Keratinocyte (primary cell): ENCODE measurements at regions not wholly inside any gene's neighbourhood (a gene's known extent, or its start where the extent isn't known, plus 50 kb on each side); places are given as distances from the start of the nearest gene placed in this dataset.

Experiments used
- DNase-seq: peaks from one replicate; pipeline ENCODE4 v3.0.0-alpha.2; 2011; ENCODE audit warnings: low read depth, missing footprints, low spot score
- FAIRE-seq: peaks from 2 replicates; lab custom pipeline; 2011; peaks lifted over from hg19 to GRCh38; lab: Jason Lieb, UNC
- H2AFZ ChIP-seq: 2 replicates; pipeline ENCODE4 v1.6.0; 2012; ENCODE audit warnings: low read length, control low read depth, inconsistent platforms; ENCODE audit not compliant: control insufficient read depth
- H3K27ac ChIP-seq: 2 replicates; pipeline ENCODE4 v1.5.1; 2011; ENCODE audit warnings: low read length; ENCODE audit not compliant: control insufficient read depth, insufficient read depth
- H3K27me3 ChIP-seq: 3 replicates; pipeline ENCODE4 v1.6.0; 2011; ENCODE audit warnings: low read length; ENCODE audit not compliant: control insufficient read depth, insufficient read depth; ENCODE audit errors: extremely low read depth
- H3K36me3 ChIP-seq, 2 experiments: 2 replicates in 1 of 2; 3 replicates in 1 of 2; pipeline ENCODE4 v1.5.1; 2011; ENCODE audit warnings: low read length in 2 of 2, mild to moderate bottlenecking in 1 of 2; ENCODE audit not compliant: control insufficient read depth in 2 of 2, insufficient read depth in 2 of 2; ENCODE audit errors: extremely low read depth in 1 of 2
- H3K4me1 ChIP-seq: 3 replicates; pipeline ENCODE4 v1.5.1; 2011; ENCODE audit warnings: low read length; ENCODE audit not compliant: control insufficient read depth, insufficient read depth; ENCODE audit errors: extremely low read depth
- H3K4me2 ChIP-seq: 3 replicates; pipeline ENCODE4 v1.6.0; 2011; ENCODE audit warnings: low read depth, low read length; ENCODE audit not compliant: control insufficient read depth, insufficient read depth; ENCODE audit errors: extremely low read depth
- H3K4me3 ChIP-seq, 3 experiments: fragments of 200-600 bp in 1 of 3; sonication (generic) in 1 of 3; 2 replicates in 2 of 3; 3 replicates in 1 of 3; pipeline ENCODE4 v1.5.1; 2011 to 2016; ENCODE audit warnings: low read length in 3 of 3, mild to moderate bottlenecking in 3 of 3, control low read depth in 2 of 3, inconsistent platforms in 1 of 3, low read depth in 1 of 3, mixed read lengths in 1 of 3, mixed run types in 1 of 3, moderate library complexity in 1 of 3; ENCODE audit not compliant: control insufficient read depth in 2 of 3, insufficient read depth in 2 of 3; ENCODE audit errors: extremely low read depth in 1 of 3
- H3K79me2 ChIP-seq: 2 replicates; pipeline ENCODE4 v1.6.0; 2012; ENCODE audit warnings: low read length; ENCODE audit not compliant: control insufficient read depth, insufficient read depth
- H3K9ac ChIP-seq: 3 replicates; pipeline ENCODE4 v1.6.0; 2011; ENCODE audit warnings: low read length; ENCODE audit not compliant: control insufficient read depth, insufficient read depth; ENCODE audit errors: extremely low read depth
- H3K9me1 ChIP-seq: 3 replicates; pipeline ENCODE4 v1.6.0; 2011; ENCODE audit warnings: low read length; ENCODE audit not compliant: control insufficient read depth, insufficient read depth; ENCODE audit errors: extremely low read depth
- H3K9me3 ChIP-seq: 2 replicates; pipeline ENCODE4 v1.5.1; 2012; ENCODE audit warnings: low read depth, low read length; ENCODE audit not compliant: control insufficient read depth
- H4K20me1 ChIP-seq: 3 replicates; pipeline ENCODE4 v1.6.0; 2011; ENCODE audit warnings: low read length; ENCODE audit not compliant: control insufficient read depth, insufficient read depth; ENCODE audit errors: extremely low read depth
- EZH2 ChIP-seq: IDR thresholded peaks from one replicate; pipeline ENCODE4 v1.6.1; 2012; ENCODE audit warnings: inconsistent platforms, mild to moderate bottlenecking, low read length, moderate library complexity
- dilution Hi-C: fragments of 300-500 bp; cut with MboI; formaldehyde crosslinking; loops from one replicate; pipeline ENCODE4 v1.7.0; 2020; ENCODE audit warnings: low sequenced_read_pairs; ENCODE audit not compliant: extremely low pct_ligation_motif_present
- TF ChIP-seq, protein P1 (sequence below), 3 experiments: IDR thresholded peaks in 1 of 3; conservative IDR thresholded peaks in 1 of 3; optimal IDR thresholded peaks in 1 of 3; 2 replicates in 2 of 3; 3 replicates in 1 of 3; pipeline versions ENCODE3 to v1.5.1; 2011; ENCODE audit warnings: low read length in 3 of 3, mild to moderate bottlenecking in 3 of 3, moderate library complexity in 2 of 3, control low read depth in 1 of 3, inconsistent platforms in 1 of 3; ENCODE audit not compliant: insufficient read depth in 2 of 3; ENCODE audit errors: extremely low read depth in 1 of 3

DNA sequence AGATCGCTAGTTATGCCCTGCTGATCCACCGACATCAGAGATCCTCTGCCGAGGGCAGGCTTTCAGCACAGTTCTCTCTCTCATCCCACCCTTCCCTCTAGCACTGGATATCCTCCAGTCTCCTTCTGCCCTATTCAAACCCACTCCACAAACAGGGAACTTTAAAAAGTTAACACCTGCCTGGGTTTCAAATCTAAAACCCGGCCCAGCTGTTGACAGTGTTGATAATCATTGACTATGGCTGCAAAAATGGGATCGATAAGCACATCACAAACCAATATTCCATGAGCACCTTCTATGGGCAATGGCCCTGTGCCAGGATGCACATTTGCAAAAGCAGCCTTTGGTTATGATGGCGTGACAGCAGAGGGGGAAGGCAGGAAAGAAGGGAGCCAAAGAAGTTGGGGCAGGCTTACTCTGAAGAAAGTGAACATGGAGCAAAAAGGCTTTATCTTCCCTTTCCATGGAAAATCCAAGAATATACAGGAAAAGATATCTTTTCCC is 482.3 kb upstream of the KLHL29 start:
- Histone ChIP-seq H3K4me3 (no peak overlapping the region), H3K9me3 (no peaks in the 10 kb centered on the region), H3K4me1 (no peaks in the 10 kb centered on the region), H3K9me1 (no peaks in the 10 kb centered on the region), H2AFZ (no peak overlapping the region), H3K27me3 (no peaks in the 10 kb centered on the region), H4K20me1 (no peaks in the 10 kb centered on the region), H3K9ac (no peak overlapping the region), H3K36me3 (no peaks in the 10 kb centered on the region), H3K27ac (no peak overlapping the region), H3K79me2 (no peaks in the 10 kb centered on the region), H3K4me2 (no peak overlapping the region)
- dilution Hi-C loops = no loop called here
- no peak for DNase-seq
- TF ChIP-seq, protein P1, sequence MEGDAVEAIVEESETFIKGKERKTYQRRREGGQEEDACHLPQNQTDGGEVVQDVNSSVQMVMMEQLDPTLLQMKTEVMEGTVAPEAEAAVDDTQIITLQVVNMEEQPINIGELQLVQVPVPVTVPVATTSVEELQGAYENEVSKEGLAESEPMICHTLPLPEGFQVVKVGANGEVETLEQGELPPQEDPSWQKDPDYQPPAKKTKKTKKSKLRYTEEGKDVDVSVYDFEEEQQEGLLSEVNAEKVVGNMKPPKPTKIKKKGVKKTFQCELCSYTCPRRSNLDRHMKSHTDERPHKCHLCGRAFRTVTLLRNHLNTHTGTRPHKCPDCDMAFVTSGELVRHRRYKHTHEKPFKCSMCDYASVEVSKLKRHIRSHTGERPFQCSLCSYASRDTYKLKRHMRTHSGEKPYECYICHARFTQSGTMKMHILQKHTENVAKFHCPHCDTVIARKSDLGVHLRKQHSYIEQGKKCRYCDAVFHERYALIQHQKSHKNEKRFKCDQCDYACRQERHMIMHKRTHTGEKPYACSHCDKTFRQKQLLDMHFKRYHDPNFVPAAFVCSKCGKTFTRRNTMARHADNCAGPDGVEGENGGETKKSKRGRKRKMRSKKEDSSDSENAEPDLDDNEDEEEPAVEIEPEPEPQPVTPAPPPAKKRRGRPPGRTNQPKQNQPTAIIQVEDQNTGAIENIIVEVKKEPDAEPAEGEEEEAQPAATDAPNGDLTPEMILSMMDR (optimal IDR thresholded peaks at IDR 0.05 in 1 of 3, IDR thresholded peaks at IDR 0.05 in 1 of 3, conservative IDR thresholded peaks at IDR 0.05 in 1 of 3; ENCODE audit: extremely low read depth in 1 of 3, insufficient read depth in 2 of 3, low read length in 3 of 3) = no peak
- no peak for TF ChIP-seq EZH2
- FAIRE-seq = no peak

DNA sequence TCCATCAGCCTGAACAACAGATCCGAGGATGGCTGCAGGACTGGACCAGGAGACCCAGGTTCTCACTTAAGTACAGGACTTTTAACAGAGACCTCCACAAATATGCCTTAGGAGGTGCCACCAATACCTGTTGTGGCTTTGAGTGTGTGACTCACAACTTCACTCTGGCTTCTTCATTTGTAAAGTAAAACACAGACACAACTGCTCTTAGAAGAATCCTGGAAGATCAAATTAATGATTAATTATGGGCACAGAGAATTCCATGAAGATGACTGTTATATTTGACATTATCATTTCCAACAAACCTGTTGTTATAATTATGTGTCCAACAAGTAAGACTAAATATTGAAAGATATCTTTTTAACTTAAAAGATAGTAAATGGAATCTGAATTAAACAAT is 481.4 kb upstream of the KLHL29 start:
- H3K27me3 ChIP-seq = no peaks in the 10 kb centered on the region
- no peak for FAIRE-seq
- H3K4me3 ChIP-seq = no peak overlapping the region
- H4K20me1 ChIP-seq = no peaks in the 10 kb centered on the region
- H3K36me3 ChIP-seq = no peaks in the 10 kb centered on the region
- TF ChIP-seq, protein P1 (optimal IDR thresholded peaks at IDR 0.05 in 1 of 3, IDR thresholded peaks at IDR 0.05 in 1 of 3, conservative IDR thresholded peaks at IDR 0.05 in 1 of 3; ENCODE audit: extremely low read depth in 1 of 3, insufficient read depth in 2 of 3, low read length in 3 of 3) = no peak
- no peak for TF ChIP-seq EZH2
- H3K9ac ChIP-seq = no peak overlapping the region
- H3K9me3 ChIP-seq = no peaks in the 10 kb centered on the region
- H3K4me2 ChIP-seq = no peak overlapping the region
- H2AFZ ChIP-seq = no peak overlapping the region
- dilution Hi-C loops = no loop called here
- no peaks in the 10 kb centered on the region for H3K9me1 ChIP-seq
- H3K79me2 ChIP-seq = no peaks in the 10 kb centered on the region
- no peak overlapping the region for H3K27ac ChIP-seq
- no peaks in the 10 kb centered on the region for H3K4me1 ChIP-seq
- no peak for DNase-seq
